ENCODE measurements at regions not wholly inside any gene's neighbourhood (a gene's known extent, or its start where the extent isn't known, plus 50 kb on each side); places are given as distances from the start of the nearest gene placed in this dataset.

GRCh38 chr13:110037925-110038573 is 251.7 kb upstream of the IRS2 start:
- peaks cover 2% of the 10 kb centered on the region for H3K27me3 Mint-ChIP-seq (ENCODE audit: insufficient read depth, low read depth)
- no peak for TF ChIP-seq EZH2 (IDR thresholded peaks at IDR 0.05)
- no peak for TF ChIP-seq EZH2phosphoT487 (IDR thresholded peaks at IDR 0.05)
- no peak for TF ChIP-seq CTCF (IDR thresholded peaks at IDR 0.05)

GRCh38 chr13:110036060-110036459 is 249.7 kb upstream of the IRS2 start:
- H4K20me1 ChIP-seq (ENCODE audit: low read depth): no peaks in the 10 kb centered on the region
- Mint-ChIP-seq H3K9me3 (no peaks in the 10 kb centered on the region), H3K4me3 (no peak overlapping the region), H3K4me1 (no peaks in the 10 kb centered on the region), H3K27ac (no peak overlapping the region), H3K36me3 (no peaks in the 10 kb centered on the region), H3K27me3 (ENCODE audit: insufficient read depth, low read depth) (no peaks in the 10 kb centered on the region)
- H3K27ac ChIP-seq: no peak overlapping the region
- no peaks in the 10 kb centered on the region for H3K36me3 ChIP-seq
- no peaks in the 10 kb centered on the region for H3K79me2 ChIP-seq (ENCODE audit: low read depth)
- H3K9ac ChIP-seq: no peak overlapping the region
- no peak for TF ChIP-seq EZH2phosphoT487 (IDR thresholded peaks at IDR 0.05)
- no peak for TF ChIP-seq EZH2 (IDR thresholded peaks at IDR 0.05)
- no peak for TF ChIP-seq CTCF (IDR thresholded peaks at IDR 0.05)
- peak overlapping the region; percentile 97 for H2AFZ ChIP-seq (replicated peaks)
- no peaks in the 10 kb centered on the region for H3K27me3 ChIP-seq
- no peak for DNase-seq (ENCODE audit: low spot score)
- no peaks in the 10 kb centered on the region for H3K9me3 ChIP-seq (ENCODE audit: low read depth)
- no peak overlapping the region for H3K4me3 ChIP-seq
- peaks cover 9% of the 10 kb centered on the region for H3K4me1 ChIP-seq
- H3F3A ChIP-seq (ENCODE audit: low read depth): no peaks in the 10 kb centered on the region
- peak overlapping the region; percentile 19 for H3K4me2 ChIP-seq

More at GRCh38 chr13:110037925-110038573, 251.7 kb upstream of the IRS2 start:
- Histone ChIP-seq H3K4me3 (no peak overlapping the region), H3F3A (ENCODE audit: low read depth) (no peaks in the 10 kb centered on the region), H2AFZ (replicated peaks) (no peak overlapping the region), H3K36me3 (no peaks in the 10 kb centered on the region), H4K20me1 (ENCODE audit: low read depth) (no peaks in the 10 kb centered on the region), H3K9ac (no peak overlapping the region), H3K79me2 (ENCODE audit: low read depth) (no peaks in the 10 kb centered on the region), H3K27me3 (no peaks in the 10 kb centered on the region), H3K9me3 (ENCODE audit: low read depth) (no peaks in the 10 kb centered on the region), H3K4me1 (peaks cover 9% of the 10 kb centered on the region), H3K27ac (no peak overlapping the region), H3K4me2 (no peak overlapping the region)
- H3K4me1 Mint-ChIP-seq: no peaks in the 10 kb centered on the region
- H3K9me3 Mint-ChIP-seq: no peaks in the 10 kb centered on the region
- DNase-seq (ENCODE audit: low spot score): no peak
- H3K36me3 Mint-ChIP-seq: no peaks in the 10 kb centered on the region
- H3K27ac Mint-ChIP-seq: no peak overlapping the region
- no peak overlapping the region for H3K4me3 Mint-ChIP-seq

DNA sequence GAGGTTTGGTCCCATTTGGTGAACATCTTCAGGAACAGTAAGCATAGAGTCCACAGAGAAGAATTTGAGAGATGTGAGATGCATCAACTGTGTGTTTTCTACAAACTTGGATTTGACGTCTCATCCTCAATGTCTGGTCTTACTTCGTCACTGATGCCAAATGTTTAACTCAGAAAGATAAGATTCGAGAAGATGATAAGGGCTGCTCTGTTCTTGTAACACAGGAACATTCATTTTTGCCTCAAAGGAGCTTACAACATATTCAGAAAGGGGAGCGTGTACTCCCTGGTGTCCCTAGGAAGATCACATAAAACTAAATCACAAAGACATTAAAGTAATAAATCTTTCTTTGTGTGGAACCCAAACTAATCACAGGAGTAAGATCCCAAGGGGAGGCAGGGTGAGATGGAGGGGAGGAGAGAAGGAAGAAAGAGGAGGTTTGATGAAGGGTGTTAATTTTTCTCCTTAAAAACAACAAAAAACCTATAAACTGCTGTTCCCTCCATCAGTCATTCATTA is 247.7 kb upstream of the IRS2 start:
- no peaks in the 10 kb centered on the region for H3K27me3 Mint-ChIP-seq (ENCODE audit: insufficient read depth, low read depth)
- no peaks in the 10 kb centered on the region for H3K36me3 Mint-ChIP-seq
- Histone ChIP-seq H3K36me3 (no peaks in the 10 kb centered on the region), H3K4me1 (peaks cover 9% of the 10 kb centered on the region), H3F3A (ENCODE audit: low read depth) (no peaks in the 10 kb centered on the region), H3K9ac (no peak overlapping the region), H2AFZ (replicated peaks) (no peak overlapping the region), H3K79me2 (ENCODE audit: low read depth) (no peaks in the 10 kb centered on the region), H4K20me1 (ENCODE audit: low read depth) (no peaks in the 10 kb centered on the region), H3K9me3 (ENCODE audit: low read depth) (no peaks in the 10 kb centered on the region), H3K27me3 (no peaks in the 10 kb centered on the region), H3K4me2 (no peak overlapping the region), H3K27ac (no peak overlapping the region), H3K4me3 (no peak overlapping the region)
- H3K27ac Mint-ChIP-seq: no peak overlapping the region
- no peaks in the 10 kb centered on the region for H3K9me3 Mint-ChIP-seq
- no peak for TF ChIP-seq EZH2 (IDR thresholded peaks at IDR 0.05)
- no peak for TF ChIP-seq EZH2phosphoT487 (IDR thresholded peaks at IDR 0.05)
- no peak for TF ChIP-seq CTCF (IDR thresholded peaks at IDR 0.05)
- no peak for DNase-seq (ENCODE audit: low spot score)
- H3K4me3 Mint-ChIP-seq: no peak overlapping the region
- no peaks in the 10 kb centered on the region for H3K4me1 Mint-ChIP-seq

Data from neural progenitor cell (in vitro differentiated cells).